IPS DF 4.7 (cell line): ENCODE measurements at regions not wholly inside any gene's neighbourhood (a gene's known extent, or its start where the extent isn't known, plus 50 kb on each side); places are given as distances from the start of the nearest gene placed in this dataset.
A peak's percentile ranks its signal among the peaks of the same experiment; 100 is the strongest.
"Not testable (repeated sequence)": the region's sequence is repeated elsewhere in the genome, so short reads cannot be mapped to it uniquely, and the experiment has no call there.

Experiments
- DNase-seq: peaks from one replicate; pipeline ENCODE4 v3.0.0-alpha.2; 2013; ENCODE audit warnings: low spot score; ENCODE audit errors: extremely low read depth

- DNase-seq: no peak
Measured at GRCh38 chr10:31686599-31686998, 242.0 kb downstream of the ARHGAP12 start.

GRCh38 chr10:31683682-31684081 is 244.9 kb downstream of the ARHGAP12 start:
- no peak for DNase-seq

- DNase-seq: no peak
Measured at GRCh38 chr10:31679936-31680335, 248.7 kb downstream of the ARHGAP12 start.

- DNase-seq: no peak
Measured at GRCh38 chr10:31678575-31679516, 249.8 kb downstream of the ARHGAP12 start.

- no peak for DNase-seq
Measured at GRCh38 chr10:31678139-31678536, 250.5 kb downstream of the ARHGAP12 start.

GRCh38 chr10:31677195-31678138 is 251.2 kb downstream of the ARHGAP12 start:
- peak; percentile 25 for DNase-seq

GRCh38 chr10:31675726-31676125 is 252.9 kb downstream of the ARHGAP12 start:
- no peak for DNase-seq

GRCh38 chr10:31669357-31669756 is 259.3 kb downstream of the ARHGAP12 start:
- no peak for DNase-seq

- no peak for DNase-seq
Measured at GRCh38 chr10:31668326-31668725, 260.3 kb downstream of the ARHGAP12 start.

GRCh38 chr10:31665764-31666279 is 262.8 kb downstream of the ARHGAP12 start:
- not testable (repeated sequence) for DNase-seq

GRCh38 chr10:31664803-31665202 is 263.8 kb downstream of the ARHGAP12 start:
- no peak for DNase-seq

- DNase-seq: not testable (repeated sequence)
Measured at GRCh38 chr10:31664071-31664470, 264.6 kb downstream of the ARHGAP12 start.

- DNase-seq: no peak
Measured at GRCh38 chr10:31660300-31660699, 268.3 kb downstream of the ARHGAP12 start.

GRCh38 chr10:31659665-31660064 is 269.0 kb downstream of the ARHGAP12 start:
- DNase-seq: no peak

- DNase-seq: no peak
Measured at GRCh38 chr10:31657434-31657872, 271.2 kb downstream of the ARHGAP12 start.

- no peak for DNase-seq
Measured at GRCh38 chr10:31656851-31657433, 271.7 kb downstream of the ARHGAP12 start.

- DNase-seq: no peak
Measured at GRCh38 chr10:31652038-31652437, 276.6 kb downstream of the ARHGAP12 start.

GRCh38 chr10:31650010-31650409 is 278.6 kb downstream of the ARHGAP12 start:
- no peak for DNase-seq

- DNase-seq: no peak
Measured at GRCh38 chr10:31648966-31649365, 279.7 kb downstream of the ARHGAP12 start.

- no peak for DNase-seq
Measured at GRCh38 chr10:31647861-31648260, 280.8 kb downstream of the ARHGAP12 start.

GRCh38 chr10:31646519-31646918 is 282.1 kb downstream of the ARHGAP12 start:
- no peak for DNase-seq
